H1 (cell line): ENCODE measurements at regions not wholly inside any gene's neighbourhood (a gene's known extent, or its start where the extent isn't known, plus 50 kb on each side); places are given as distances from the start of the nearest gene placed in this dataset.
"Not testable (repeated sequence)": the region's sequence is repeated elsewhere in the genome, so short reads cannot be mapped to it uniquely, and the experiment has no call there.

ENCODE experiments used
- CTCF ChIA-PET: fragments of 300-600 bp; sonication (Branson Sonifier 250); formaldehyde crosslinking; loops from one replicate; lab custom pipeline; 2021; ENCODE audit not compliant: partially characterized antibody; lab: Charles Lee
- POLR2A ChIA-PET: fragments of 300-600 bp; sonication (Branson Sonifier 250); formaldehyde crosslinking; loops from one replicate; lab custom pipeline; 2021; ENCODE audit warnings: inconsistent platforms; ENCODE audit not compliant: partially characterized antibody; lab: Charles Lee
- DNase-seq, 2 experiments: peaks; one replicate each; pipeline versions ENCODE4 v3.0.0 to v3.0.0-alpha.2; 2010 to 2022; ENCODE audit warnings: low spot score in 2 of 2, low read depth in 1 of 2, mixed read lengths in 1 of 2
- FAIRE-seq: peaks from 2 replicates; lab custom pipeline; 2011; peaks lifted over from hg19 to GRCh38; lab: Jason Lieb, UNC
- H2AFZ ChIP-seq: 2 replicates; pipeline ENCODE4 v1.8.1; 2012; ENCODE audit warnings: low read length, inconsistent platforms
- H2AK5ac ChIP-seq: 2 replicates; pipeline ENCODE4 v1.6.1; 2013; ENCODE audit warnings: low read depth, low read length
- H2BK120ac ChIP-seq: replicated peaks from 2 replicates; pipeline ENCODE3; 2013; ENCODE audit warnings: low read depth, low read length, inconsistent platforms
- H2BK12ac ChIP-seq: 2 replicates; pipeline ENCODE4 v1.6.1; 2013; ENCODE audit warnings: low read depth, low read length
- H2BK15ac ChIP-seq: 2 replicates; pipeline ENCODE4 v1.6.1; 2013; ENCODE audit warnings: low read length
- H2BK20ac ChIP-seq: 2 replicates; pipeline ENCODE4 v1.6.1; 2013; ENCODE audit warnings: low read length
- H2BK5ac ChIP-seq: 2 replicates; pipeline ENCODE4 v1.6.1; 2013; ENCODE audit warnings: low read depth, low read length
- H3K14ac ChIP-seq: 2 replicates; pipeline ENCODE4 v1.6.1; 2013; ENCODE audit warnings: inconsistent platforms; ENCODE audit not compliant: insufficient read length
- H3K18ac ChIP-seq: 2 replicates; pipeline ENCODE4 v1.6.1; 2013; ENCODE audit warnings: low read length; ENCODE audit errors: extremely low read depth
- H3K23ac ChIP-seq: 2 replicates; pipeline ENCODE4 v1.6.1; 2013; ENCODE audit warnings: inconsistent platforms; ENCODE audit not compliant: insufficient read length
- H3K23me2 ChIP-seq: 2 replicates; pipeline ENCODE4 v1.6.1; 2013; ENCODE audit warnings: low read depth, low read length
- H3K27ac ChIP-seq: 2 replicates; pipeline ENCODE4 v1.6.1; 2011; ENCODE audit warnings: low read depth, low read length, inconsistent platforms
- H3K27me3 ChIP-seq, 4 experiments: replicated peaks in 1 of 4; 1 replicate in 1 of 4; 2 replicates in 3 of 4; pipeline versions ENCODE4 v1.6.1 to v1.8.1; 2011 to 2013; ENCODE audit warnings: low read length in 3 of 4, mild to moderate bottlenecking in 3 of 4, inconsistent platforms in 2 of 4, mixed read lengths in 2 of 4, moderate library complexity in 1 of 4; ENCODE audit not compliant: control insufficient read depth in 3 of 4, insufficient read depth in 3 of 4; ENCODE audit errors: extremely low read depth in 1 of 4
- H3K36me3 ChIP-seq, 4 experiments: 2 replicates each; pipeline versions ENCODE4 v1.6.1 to v1.8.1; 2011 to 2013; ENCODE audit warnings: mild to moderate bottlenecking in 4 of 4, low read length in 3 of 4, moderate library complexity in 2 of 4, control low read depth in 1 of 4, inconsistent platforms in 1 of 4; ENCODE audit not compliant: insufficient read depth in 4 of 4, control insufficient read depth in 2 of 4
- H3K4ac ChIP-seq: replicated peaks from 2 replicates; pipeline ENCODE3; 2013; ENCODE audit warnings: low read length, low read depth, mixed read lengths, inconsistent platforms; ENCODE audit not compliant: insufficient read length
- H3K4me1 ChIP-seq, 4 experiments: replicated peaks in 1 of 4; 1 replicate in 1 of 4; 2 replicates in 3 of 4; pipeline versions ENCODE4 v1.6.1 to v1.8.1; 2011 to 2013; ENCODE audit warnings: low read length in 3 of 4, inconsistent platforms in 2 of 4, mixed read lengths in 1 of 4; ENCODE audit not compliant: insufficient read depth in 4 of 4, control insufficient read depth in 3 of 4
- H3K4me2 ChIP-seq, 2 experiments: 2 replicates each; pipeline versions ENCODE4 v1.6.1 to v1.8.1; 2011 to 2013; ENCODE audit warnings: low read depth in 2 of 2, low read length in 2 of 2, control low read depth in 1 of 2, inconsistent platforms in 1 of 2, mild to moderate bottlenecking in 1 of 2; ENCODE audit not compliant: insufficient read depth in 1 of 2
- H3K4me3 ChIP-seq, 4 experiments: fragments of 200-600, 300-600 bp in 1 of 4; sonication (generic), shearing (Covaris generic), sonication (Bioruptor Twin) in 1 of 4; 2 replicates each; pipeline versions ENCODE4 v1.5.1 to v1.8.1; 2011 to 2016; ENCODE audit warnings: low read length in 4 of 4, low read depth in 3 of 4, control low read depth in 2 of 4, inconsistent platforms in 2 of 4, mild to moderate bottlenecking in 2 of 4, mixed read lengths in 1 of 4, moderate library complexity in 1 of 4; ENCODE audit not compliant: insufficient read depth in 2 of 4; ENCODE audit errors: extremely low read depth in 1 of 4
- H3K56ac ChIP-seq: replicated peaks from 2 replicates; pipeline ENCODE3; 2013; ENCODE audit warnings: low read depth, mild to moderate bottlenecking, mixed read lengths, low read length, inconsistent platforms; ENCODE audit not compliant: insufficient read length
- H3K79me1 ChIP-seq: 2 replicates; pipeline ENCODE4 v1.6.1; 2013; ENCODE audit warnings: low read depth, low read length, control low read depth
- H3K79me2 ChIP-seq, 2 experiments: 2 replicates each; pipeline versions ENCODE4 v1.6.1 to v1.8.1; 2012 to 2013; ENCODE audit warnings: low read length in 2 of 2, mild to moderate bottlenecking in 2 of 2, inconsistent platforms in 1 of 2; ENCODE audit not compliant: insufficient read depth in 2 of 2, control insufficient read depth in 1 of 2
- H3K9ac ChIP-seq, 4 experiments: replicated peaks in 1 of 4; 1 replicate in 1 of 4; 2 replicates in 3 of 4; pipeline versions ENCODE4 v1.6.1 to v1.8.1; 2011 to 2013; ENCODE audit warnings: low read depth in 3 of 4, low read length in 3 of 4, control low read depth in 2 of 4, mild to moderate bottlenecking in 2 of 4, moderate library complexity in 2 of 4, inconsistent platforms in 1 of 4; ENCODE audit errors: extremely low read depth in 1 of 4
- H3K9me3 ChIP-seq, 2 experiments: 2 replicates each; pipeline versions ENCODE4 v1.6.1 to v1.8.1; 2012 to 2013; ENCODE audit warnings: mild to moderate bottlenecking in 2 of 2, moderate library complexity in 2 of 2, control low read depth in 1 of 2, inconsistent platforms in 1 of 2, low read depth in 1 of 2, low read length in 1 of 2, mixed read lengths in 1 of 2; ENCODE audit not compliant: insufficient read depth in 2 of 2
- H4K20me1 ChIP-seq, 2 experiments: replicated peaks in 1 of 2; 2 replicates each; pipeline versions ENCODE3 to v1.8.1; 2011 to 2013; ENCODE audit warnings: inconsistent platforms in 2 of 2, low read length in 2 of 2, mild to moderate bottlenecking in 1 of 2; ENCODE audit not compliant: insufficient read depth in 2 of 2, control insufficient read depth in 1 of 2
- H4K5ac ChIP-seq: 2 replicates; pipeline ENCODE4 v1.6.1; 2013; ENCODE audit warnings: low read length, low read depth, mixed read lengths, inconsistent platforms; ENCODE audit not compliant: insufficient read length
- H4K8ac ChIP-seq: 2 replicates; pipeline ENCODE4 v1.8.0; 2013; ENCODE audit warnings: mild to moderate bottlenecking, moderate library complexity, low read length, inconsistent platforms; ENCODE audit not compliant: insufficient read depth; ENCODE audit errors: extremely low read depth
- H4K91ac ChIP-seq: replicated peaks from 2 replicates; pipeline ENCODE3; 2013; ENCODE audit warnings: low read length, mixed read lengths, inconsistent platforms; ENCODE audit not compliant: insufficient read length
- WGBS, 2 experiments: shearing (Covaris generic) in 1 of 2; methylation state at CpG; one replicate each; pipeline versions ENCODE4 v1.1.6 to v1.1.7; 2013 to 2015; ENCODE audit warnings: low lambda C conversion rate in 2 of 2, mixed read lengths in 2 of 2, inconsistent platforms in 1 of 2, low coverage in 1 of 2, missing lambda C conversion rate in 1 of 2; ENCODE audit not compliant: insufficient replicate concordance in 2 of 2, insufficient coverage in 1 of 2, insufficient read length in 1 of 2; ENCODE audit errors: extremely low coverage in 1 of 2, missing lambda C conversion rate in 1 of 2; 5-methylcytosine and 5-hydroxymethylcytosine counted together

DNA sequence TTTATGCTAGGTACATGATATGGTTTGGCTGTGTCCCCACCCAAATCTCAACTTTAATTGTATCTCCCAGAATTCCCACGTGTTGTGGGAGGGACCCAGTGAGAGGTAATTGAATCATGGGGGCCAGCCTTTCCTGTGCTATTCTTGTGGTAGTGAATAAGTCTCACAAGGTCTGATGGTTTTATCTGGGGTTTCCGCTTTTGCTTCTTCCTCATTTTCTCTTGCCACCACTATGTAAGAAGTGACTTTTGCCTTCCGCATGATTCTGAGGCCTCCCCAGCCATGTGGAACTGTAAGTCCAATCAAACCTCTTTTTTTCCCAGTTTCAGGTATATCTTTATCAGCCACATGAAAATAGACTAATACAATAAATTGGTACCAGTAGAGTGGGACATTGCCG is 106.2 kb upstream of the UNC5B start:
- H3K79me2 ChIP-seq, H2BK120ac ChIP-seq, H3K56ac ChIP-seq, H2AFZ ChIP-seq, H3K23me2 ChIP-seq, H3K14ac ChIP-seq, H3K27me3 ChIP-seq, H4K91ac ChIP-seq, H2BK15ac ChIP-seq, H4K20me1 ChIP-seq, H3K4me1 ChIP-seq, H2AK5ac ChIP-seq, H3K9ac ChIP-seq, H3K4me3 ChIP-seq, H3K79me1 ChIP-seq, H4K5ac ChIP-seq, H2BK5ac ChIP-seq, H2BK12ac ChIP-seq, H3K36me3 ChIP-seq, H4K8ac ChIP-seq, H3K27ac ChIP-seq, POLR2A ChIA-PET, FAIRE-seq, H3K4me2 ChIP-seq, DNase-seq, H2BK20ac ChIP-seq, H3K23ac ChIP-seq, H3K4ac ChIP-seq, H3K18ac ChIP-seq: not testable (repeated sequence)
- H3K9me3 ChIP-seq = peaks cover 9 to 10% of the 10 kb centered on the region in 2 experiments; a peak in 2 of 4 replicates
- 93% methylated on average over 4 of the region's 4 CpGs; no CpG with 5 or more reads in 1 of the 2 experiments for WGBS, 2 experiments
- CTCF ChIA-PET = interaction anchor here (0.6 kb wide), 1 partner anchor 63 kb away, joined by 3 read pairs; no protein-coding TSS in a partner anchor

GRCh38 chr10:71107117-71107516 is 105.3 kb upstream of the UNC5B start:
- not testable (repeated sequence) for FAIRE-seq

More at GRCh38 chr10:71107117-71107516, 105.3 kb upstream of the UNC5B start:
- DNase-seq, H4K8ac ChIP-seq, H3K56ac ChIP-seq, H3K23ac ChIP-seq, H3K27ac ChIP-seq, H2BK120ac ChIP-seq, H2BK12ac ChIP-seq, H3K4ac ChIP-seq, H3K27me3 ChIP-seq, H3K79me2 ChIP-seq, H4K91ac ChIP-seq, H3K36me3 ChIP-seq, H3K18ac ChIP-seq, H2BK5ac ChIP-seq, H2BK15ac ChIP-seq, H2AK5ac ChIP-seq, CTCF ChIA-PET, H2BK20ac ChIP-seq, H2AFZ ChIP-seq, H3K79me1 ChIP-seq, H3K4me2 ChIP-seq, H3K4me3 ChIP-seq, H4K5ac ChIP-seq, H3K9ac ChIP-seq, H3K23me2 ChIP-seq, H4K20me1 ChIP-seq, H3K4me1 ChIP-seq, POLR2A ChIA-PET, H3K14ac ChIP-seq: not testable (repeated sequence)
- peaks cover 9 to 10% of the 10 kb centered on the region in 2 experiments; a peak in 2 of 4 replicates for H3K9me3 ChIP-seq
- 89% methylated on average over 7 of the region's 7 CpGs; no CpG with 5 or more reads in 1 of the 2 experiments for WGBS, 2 experiments
